Gastrocnemius medialis (tissue), 4 donors: ENCODE measurements at regions not wholly inside any gene's neighbourhood (a gene's known extent, or its start where the extent isn't known, plus 50 kb on each side); places are given as distances from the start of the nearest gene placed in this dataset.

Experiments used
- ATAC-seq, 2 donors: fragments of 150-250 bp; one replicate each; pipeline ENCODE4 v1.9.1; 2016
- DNase-seq, 2 donors: peaks; one replicate each; pipeline ENCODE4 v3.0.0-alpha.2; 2019
- H3K27ac ChIP-seq, 4 donors: fragments of 200-600 bp; sonication (generic); 1 replicate in 1 of 4; 2 replicates in 3 of 4; pipeline ENCODE4 v1.5.1; 2016 to 2018; ENCODE audit warnings: mild to moderate bottlenecking in 2 of 4, moderate library complexity in 1 of 4
- H3K27me3 ChIP-seq, 3 donors: fragments of 200-600 bp; sonication (generic) in 2 of 3; 1 replicate in 1 of 3; 2 replicates in 2 of 3; pipeline versions ENCODE4 v1.5.1 to v1.6.0; 2016 to 2019; ENCODE audit warnings: mild to moderate bottlenecking in 1 of 3, moderate library complexity in 1 of 3
- H3K36me3 ChIP-seq, 2 donors: fragments of 200-600 bp; sonication (generic) in 1 of 2; one replicate each; pipeline ENCODE4 v1.5.1; 2017 to 2018
- H3K4me1 ChIP-seq, 2 donors: fragments of 200-600 bp; sonication (generic) in 1 of 2; one replicate each; pipeline ENCODE4 v1.5.1; 2016 to 2017; ENCODE audit warnings: mild to moderate bottlenecking in 2 of 2
- H3K4me3 ChIP-seq, 4 donors: fragments of 200-600 bp; sonication (generic) in 3 of 4; 1 replicate in 1 of 4; 2 replicates in 3 of 4; pipeline ENCODE4 v1.5.1; 2016 to 2019; ENCODE audit warnings: mild to moderate bottlenecking in 2 of 4
- H3K9me3 ChIP-seq, 3 donors: fragments of 200-600 bp; sonication (generic) in 2 of 3; 1 replicate in 1 of 3; 2 replicates in 2 of 3; pipeline ENCODE4 v1.5.1; 2016 to 2019
- POLR2A ChIP-seq, 2 donors: fragments of 450-650 bp; IDR thresholded peaks; one replicate each; pipeline ENCODE4 v1.6.1; 2017; ENCODE audit warnings: antibody characterized with exemption in 2 of 2, mild to moderate bottlenecking in 2 of 2, moderate library complexity in 2 of 2
- in situ Hi-C, 4 donors: fragments of 200-750 bp; cut with MboI; loops; one replicate each; pipeline versions ENCODE4 v1.15.0 to v1.8.0; 2017; ENCODE audit warnings: low sequenced_read_pairs in 4 of 4
- intact Hi-C: fragments of 100-400 bp; cut with DNase I; formaldehyde crosslinking; loops from one replicate; pipeline ENCODE4 v1.15.1; 2023; ENCODE audit warnings: low total_unique reads
- TF ChIP-seq, protein P1 (sequence below), 5 experiments: fragments of 450-650 bp in 3 of 5; fragments of 200-600 bp in 2 of 5; sonication (generic) in 2 of 5; IDR thresholded peaks in 4 of 5; conservative IDR thresholded peaks in 1 of 5; 1 replicate in 4 of 5; 2 replicates in 1 of 5; pipeline ENCODE4 v1.5.1; 2016 to 2019; ENCODE audit warnings: antibody characterized with exemption in 5 of 5, mild to moderate bottlenecking in 3 of 5, moderate library complexity in 3 of 5

DNA sequence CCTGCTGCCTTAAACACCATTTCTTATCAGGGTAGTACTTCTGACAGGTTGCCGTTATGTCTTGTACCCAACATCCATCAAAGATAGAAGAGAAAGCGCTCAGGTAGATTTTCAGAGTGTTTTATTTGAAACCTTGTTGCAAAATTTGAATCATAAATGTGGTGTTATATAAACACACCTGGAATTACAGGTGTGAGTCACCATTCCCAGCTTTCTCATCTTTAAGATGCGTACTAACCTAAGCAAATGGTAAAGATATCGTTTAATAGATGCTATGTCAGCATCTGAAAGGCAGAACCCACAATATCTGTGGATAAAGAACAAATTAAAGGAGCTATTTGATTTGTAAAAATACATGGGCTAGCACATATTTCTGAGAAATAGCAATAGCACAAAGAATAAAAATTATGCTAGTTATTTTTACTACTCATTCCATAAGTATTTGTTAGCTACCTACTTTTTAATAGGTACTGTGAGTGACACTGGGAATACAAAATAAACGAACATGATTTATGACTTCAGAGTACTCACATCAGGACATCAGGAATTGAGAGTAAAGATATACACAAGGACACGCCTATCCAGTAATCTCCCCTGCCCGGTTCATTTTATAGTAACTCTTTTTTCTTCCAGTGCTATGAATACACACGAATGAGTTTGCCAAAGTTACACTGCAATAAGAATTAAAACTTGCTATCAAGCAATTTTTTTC lies 193.8 kb downstream of the RBM43 start:
- TF ChIP-seq, protein P1, sequence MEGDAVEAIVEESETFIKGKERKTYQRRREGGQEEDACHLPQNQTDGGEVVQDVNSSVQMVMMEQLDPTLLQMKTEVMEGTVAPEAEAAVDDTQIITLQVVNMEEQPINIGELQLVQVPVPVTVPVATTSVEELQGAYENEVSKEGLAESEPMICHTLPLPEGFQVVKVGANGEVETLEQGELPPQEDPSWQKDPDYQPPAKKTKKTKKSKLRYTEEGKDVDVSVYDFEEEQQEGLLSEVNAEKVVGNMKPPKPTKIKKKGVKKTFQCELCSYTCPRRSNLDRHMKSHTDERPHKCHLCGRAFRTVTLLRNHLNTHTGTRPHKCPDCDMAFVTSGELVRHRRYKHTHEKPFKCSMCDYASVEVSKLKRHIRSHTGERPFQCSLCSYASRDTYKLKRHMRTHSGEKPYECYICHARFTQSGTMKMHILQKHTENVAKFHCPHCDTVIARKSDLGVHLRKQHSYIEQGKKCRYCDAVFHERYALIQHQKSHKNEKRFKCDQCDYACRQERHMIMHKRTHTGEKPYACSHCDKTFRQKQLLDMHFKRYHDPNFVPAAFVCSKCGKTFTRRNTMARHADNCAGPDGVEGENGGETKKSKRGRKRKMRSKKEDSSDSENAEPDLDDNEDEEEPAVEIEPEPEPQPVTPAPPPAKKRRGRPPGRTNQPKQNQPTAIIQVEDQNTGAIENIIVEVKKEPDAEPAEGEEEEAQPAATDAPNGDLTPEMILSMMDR (IDR thresholded peaks at IDR 0.05 in 4 of 5, conservative IDR thresholded peaks at IDR 0.05 in 1 of 5): no peak
- TF ChIP-seq POLR2A (IDR thresholded peaks at IDR 0.05): no peak
- H3K4me3 ChIP-seq: no peak overlapping the region
- in situ Hi-C loops: loop anchor here in 2 of 4 donors (25.0 kb wide), 2 partner anchors 1281 to 1456 kb away; no protein-coding TSS in a partner anchor
- no peak for ATAC-seq
- no peaks in the 10 kb centered on the region for H3K4me1 ChIP-seq
- H3K27ac ChIP-seq: no peak overlapping the region
- intact Hi-C loops: no loop called here
- no peak for DNase-seq
- no peaks in the 10 kb centered on the region for H3K9me3 ChIP-seq
- no peaks in the 10 kb centered on the region for H3K36me3 ChIP-seq
- no peaks in the 10 kb centered on the region for H3K27me3 ChIP-seq

DNA sequence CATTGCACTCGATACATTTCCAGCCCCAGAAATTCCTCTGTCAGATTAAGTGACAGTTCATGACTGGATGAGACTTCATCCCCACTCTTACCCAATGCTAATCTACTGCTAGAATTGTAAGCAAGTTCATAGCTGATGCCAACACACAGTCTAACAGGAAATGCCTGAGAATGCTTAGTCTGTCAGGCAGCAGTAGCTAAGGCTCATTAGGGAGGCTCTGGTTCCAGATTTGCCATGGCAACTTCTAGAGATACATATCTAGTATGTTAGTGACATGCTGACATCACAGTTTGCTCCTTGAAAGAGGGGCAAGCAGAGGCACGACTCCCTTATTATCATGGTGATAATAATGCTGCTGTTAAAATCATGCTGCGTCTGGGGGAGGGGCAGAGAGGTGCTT lies 198.4 kb downstream of the RBM43 start:
- Histone ChIP-seq H3K27me3 (no peaks in the 10 kb centered on the region), H3K9me3 (no peaks in the 10 kb centered on the region), H3K36me3 (no peaks in the 10 kb centered on the region), H3K27ac (no peak overlapping the region), H3K4me3 (no peak overlapping the region), H3K4me1 (no peaks in the 10 kb centered on the region)
- in situ Hi-C loops: loop anchor here in 2 of 4 donors (25.0 kb wide), 2 partner anchors 1276 to 1451 kb away; no protein-coding TSS in a partner anchor
- intact Hi-C loops: no loop called here
- DNase-seq (no peak), ATAC-seq (no peak)
- TF ChIP-seq, protein P1 (IDR thresholded peaks at IDR 0.05 in 4 of 5, conservative IDR thresholded peaks at IDR 0.05 in 1 of 5): no peak
- TF ChIP-seq POLR2A (IDR thresholded peaks at IDR 0.05): no peak

DNA sequence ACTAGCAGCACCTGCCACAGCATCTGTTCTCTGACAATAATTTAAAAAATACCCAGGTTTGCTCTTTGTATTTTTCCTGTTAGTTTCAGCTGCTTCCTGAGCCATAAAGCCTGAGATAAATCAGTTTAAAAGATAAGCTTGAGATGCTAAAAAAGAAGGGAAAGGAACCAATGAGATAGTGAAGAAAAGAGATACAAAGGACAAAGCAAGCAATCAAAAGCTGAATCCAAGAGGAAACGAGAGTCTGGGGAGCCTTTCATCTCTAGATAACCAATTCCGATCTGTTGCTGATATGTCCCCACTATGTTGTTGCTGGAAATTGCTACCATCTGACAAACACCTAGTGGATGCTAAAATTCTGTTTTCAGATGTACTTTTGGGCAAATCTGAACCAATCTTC lies 201.4 kb downstream of the RBM43 start:
- intact Hi-C loops (no loop called here), in situ Hi-C loops (loop anchor here in 2 of 4 donors (25.0 kb wide), 2 partner anchors 1273 to 1448 kb away; no protein-coding TSS in a partner anchor)
- no peaks in the 10 kb centered on the region for H3K36me3 ChIP-seq
- TF ChIP-seq POLR2A (IDR thresholded peaks at IDR 0.05): no peak
- TF ChIP-seq, protein P1 (IDR thresholded peaks at IDR 0.05 in 4 of 5, conservative IDR thresholded peaks at IDR 0.05 in 1 of 5): no peak
- no peak overlapping the region for H3K4me3 ChIP-seq
- no peak for DNase-seq
- no peaks in the 10 kb centered on the region for H3K9me3 ChIP-seq
- H3K27ac ChIP-seq: no peak overlapping the region
- H3K4me1 ChIP-seq: no peaks in the 10 kb centered on the region
- H3K27me3 ChIP-seq: no peaks in the 10 kb centered on the region
- ATAC-seq: no peak

DNA sequence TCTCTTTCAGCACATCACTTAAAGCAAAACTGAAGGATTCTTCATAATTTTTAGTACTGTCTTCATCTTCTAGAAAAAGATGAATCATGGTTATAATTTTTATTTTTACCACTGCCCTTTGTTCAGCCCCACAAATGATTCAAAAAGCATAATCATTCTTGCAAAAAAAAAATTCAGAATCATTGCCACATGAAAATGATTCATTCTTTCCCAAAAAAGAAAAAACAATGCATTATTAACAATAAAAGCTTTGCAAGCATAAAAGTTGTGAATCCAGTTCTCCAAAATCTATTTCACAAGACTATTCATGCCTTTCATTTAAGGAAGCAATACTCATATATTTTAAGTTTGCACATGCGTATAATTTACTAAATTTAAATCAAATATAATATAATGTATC lies 204.8 kb downstream of the RBM43 start:
- H3K27me3 ChIP-seq: no peaks in the 10 kb centered on the region
- TF ChIP-seq, protein P1 (IDR thresholded peaks at IDR 0.05 in 4 of 5, conservative IDR thresholded peaks at IDR 0.05 in 1 of 5): no peak
- no peak for TF ChIP-seq POLR2A (IDR thresholded peaks at IDR 0.05)
- no peak overlapping the region for H3K4me3 ChIP-seq
- in situ Hi-C loops (loop anchor here in 2 of 4 donors (10.0 to 25.0 kb wide), 3 partner anchors 1270 to 1462 kb away; no protein-coding TSS in a partner anchor), intact Hi-C loops (loop anchor here (10.0 kb wide), 1 partner anchor 1252 kb away; no protein-coding TSS in a partner anchor)
- no peak overlapping the region for H3K27ac ChIP-seq
- H3K36me3 ChIP-seq: no peaks in the 10 kb centered on the region
- H3K4me1 ChIP-seq: no peaks in the 10 kb centered on the region
- ATAC-seq: no peak
- DNase-seq: no peak
- no peaks in the 10 kb centered on the region for H3K9me3 ChIP-seq
